Naive thymus-derived CD4-positive, alpha-beta T cell (primary cell): ENCODE measurements at regions not wholly inside any gene's neighbourhood (a gene's known extent, or its start where the extent isn't known, plus 50 kb on each side); places are given as distances from the start of the nearest gene placed in this dataset.

Experiments used
- ATAC-seq: fragments of 150-1000 bp; cut with Tn5 transposase; 2 replicates; pipeline ENCODE4 v1.10.0; 2021; ENCODE audit warnings: mild to moderate bottlenecking, moderate library complexity
- CTCF ChIA-PET: fragments of 350-600 bp; sonication (Branson Sonifier 250); formaldehyde crosslinking; loops from one replicate; lab custom pipeline; 2021; ENCODE audit warnings: antibody characterized with exemption; lab: Charles Lee
- POLR2A ChIA-PET: fragments of 350-600 bp; sonication (Branson Sonifier 250); formaldehyde crosslinking; loops from one replicate; lab custom pipeline; 2021; ENCODE audit warnings: antibody characterized with exemption, inconsistent platforms; lab: Charles Lee
- DNase-seq, 9 donors: peaks; one replicate each; pipeline versions ENCODE4 v3.0.0 to v3.0.0-alpha.2; 2020 to 2022; ENCODE audit warnings: mixed read lengths in 1 of 9
- H3K27ac ChIP-seq: one replicate; pipeline ENCODE4 v1.7.0; 2013; ENCODE audit warnings: mild to moderate bottlenecking, low read depth, low read length, moderate library complexity
- H3K27me3 ChIP-seq, 2 donors: one replicate each; pipeline ENCODE4 v1.7.0; 2013; ENCODE audit warnings: low read length in 2 of 2, mild to moderate bottlenecking in 2 of 2, moderate library complexity in 2 of 2; ENCODE audit not compliant: control insufficient read depth in 2 of 2, insufficient read depth in 2 of 2
- H3K36me3 ChIP-seq, 3 experiments: 1 replicate in 2 of 3; 2 replicates in 1 of 3; pipeline ENCODE4 v1.7.0; 2013; ENCODE audit warnings: low read length in 3 of 3, mild to moderate bottlenecking in 3 of 3, moderate library complexity in 1 of 3; ENCODE audit not compliant: insufficient read depth in 3 of 3, control insufficient read depth in 2 of 3
- H3K4me1 ChIP-seq, 2 donors: one replicate each; pipeline ENCODE4 v1.7.0; 2013; ENCODE audit warnings: low read length in 2 of 2, mild to moderate bottlenecking in 2 of 2, moderate library complexity in 1 of 2; ENCODE audit not compliant: control insufficient read depth in 2 of 2, insufficient read depth in 2 of 2
- H3K4me3 ChIP-seq: 2 replicates; pipeline ENCODE4 v1.7.0; 2013; ENCODE audit warnings: mild to moderate bottlenecking, low read length
- H3K9me3 ChIP-seq, 3 experiments: 1 replicate in 2 of 3; 2 replicates in 1 of 3; pipeline ENCODE4 v1.7.0; 2013; ENCODE audit warnings: low read length in 3 of 3; ENCODE audit not compliant: control insufficient read depth in 2 of 3
- H3K27ac Mint-ChIP-seq, 9 donors: one replicate each; pipeline ENCODE4 v1.8.0; 2020 to 2022; ENCODE audit warnings: mixed read lengths in 9 of 9, mild to moderate bottlenecking in 8 of 9, moderate library complexity in 5 of 9, inconsistent platforms in 2 of 9
- H3K27me3 Mint-ChIP-seq, 5 donors: one replicate each; pipeline ENCODE4 v1.8.0; 2021 to 2022; ENCODE audit warnings: mixed read lengths in 5 of 5, mild to moderate bottlenecking in 1 of 5
- H3K36me3 Mint-ChIP-seq, 5 donors: one replicate each; pipeline ENCODE4 v1.8.0; 2020 to 2022; ENCODE audit warnings: mixed read lengths in 5 of 5, mild to moderate bottlenecking in 3 of 5, inconsistent platforms in 1 of 5
- H3K4me1 Mint-ChIP-seq, 7 donors: one replicate each; pipeline ENCODE4 v1.8.0; 2020 to 2022; ENCODE audit warnings: mixed read lengths in 7 of 7, mild to moderate bottlenecking in 3 of 7, inconsistent platforms in 1 of 7
- H3K4me3 Mint-ChIP-seq, 10 donors: one replicate each; pipeline ENCODE4 v1.8.0; 2020 to 2022; ENCODE audit warnings: mild to moderate bottlenecking in 10 of 10, mixed read lengths in 10 of 10, moderate library complexity in 6 of 10, inconsistent platforms in 2 of 10
- H3K9me3 Mint-ChIP-seq, 11 donors: one replicate each; pipeline ENCODE4 v1.8.0; 2020 to 2022; ENCODE audit warnings: mixed read lengths in 11 of 11, mild to moderate bottlenecking in 4 of 11, inconsistent platforms in 1 of 11, moderate library complexity in 1 of 11
- intact Hi-C, 2 donors: fragments of 100-400 bp; cut with micrococcal nuclease; formaldehyde crosslinking; loops; one replicate each; pipeline ENCODE4 v1.15.1; 2023

- peaks cover 0 to 4% (median 0%) of the 10 kb centered on the region in 11 donors for H3K9me3 Mint-ChIP-seq
- Histone ChIP-seq H3K27ac (no peak overlapping the region), H3K27me3 (no peaks in the 10 kb centered on the region), H3K9me3 (no peaks in the 10 kb centered on the region), H3K4me1 (no peaks in the 10 kb centered on the region), H3K4me3 (no peak overlapping the region), H3K36me3 (no peaks in the 10 kb centered on the region)
- no peak overlapping the region for H3K27ac Mint-ChIP-seq
- H3K36me3 Mint-ChIP-seq = no peaks in the 10 kb centered on the region
- no peaks in the 10 kb centered on the region for H3K4me1 Mint-ChIP-seq
- ATAC-seq (no peak), DNase-seq (no peak)
- no peak overlapping the region for H3K4me3 Mint-ChIP-seq
- ChIA-PET CTCF (no interaction called here), POLR2A (no interaction called here)
- H3K27me3 Mint-ChIP-seq = peaks cover 5 to 44% (median 25%) of the 10 kb centered on the region in 5 donors
- intact Hi-C loops = no loop called here
Observed at GRCh38 chr20:48298851-48299484, 513.7 kb upstream of the SULF2 start.

GRCh38 chr20:48298433-48298832 lies 513.2 kb upstream of the SULF2 start:
- Histone ChIP-seq H3K4me3 (no peak overlapping the region), H3K27ac (no peak overlapping the region), H3K4me1 (no peaks in the 10 kb centered on the region), H3K36me3 (no peaks in the 10 kb centered on the region), H3K9me3 (no peaks in the 10 kb centered on the region), H3K27me3 (no peaks in the 10 kb centered on the region)
- ATAC-seq (no peak), DNase-seq (no peak)
- H3K36me3 Mint-ChIP-seq = no peaks in the 10 kb centered on the region
- peaks cover 0 to 4% (median 0%) of the 10 kb centered on the region in 11 donors for H3K9me3 Mint-ChIP-seq
- intact Hi-C loops = no loop called here
- H3K27me3 Mint-ChIP-seq = peaks cover 5 to 40% (median 22%) of the 10 kb centered on the region in 5 donors
- CTCF ChIA-PET = no interaction called here
- no peak overlapping the region for H3K4me3 Mint-ChIP-seq
- no peak overlapping the region for H3K27ac Mint-ChIP-seq
- POLR2A ChIA-PET = no interaction called here
- H3K4me1 Mint-ChIP-seq = no peaks in the 10 kb centered on the region

- ChIA-PET POLR2A (no interaction called here), CTCF (no interaction called here)
- Histone ChIP-seq H3K9me3 (no peaks in the 10 kb centered on the region), H3K4me3 (no peak overlapping the region), H3K27me3 (no peaks in the 10 kb centered on the region), H3K36me3 (no peaks in the 10 kb centered on the region), H3K27ac (no peak overlapping the region), H3K4me1 (no peaks in the 10 kb centered on the region)
- Mint-ChIP-seq H3K9me3 (peaks cover 0 to 4% (median 0%) of the 10 kb centered on the region in 11 donors), H3K27ac (no peak overlapping the region), H3K4me3 (no peak overlapping the region), H3K4me1 (no peaks in the 10 kb centered on the region), H3K36me3 (no peaks in the 10 kb centered on the region), H3K27me3 (peaks cover 0 to 29% (median 27%) of the 10 kb centered on the region in 5 donors)
- no peak for DNase-seq
- intact Hi-C loops = no loop called here
- no peak for ATAC-seq
Observed at GRCh38 chr20:48295966-48296421, 510.7 kb upstream of the SULF2 start.

GRCh38 chr20:48295445-48295903 lies 510.2 kb upstream of the SULF2 start:
- POLR2A ChIA-PET = no interaction called here
- H3K9me3 ChIP-seq = no peaks in the 10 kb centered on the region
- ATAC-seq = no peak

GRCh38 chr20:48294942-48295341 lies 509.7 kb upstream of the SULF2 start:
- Mint-ChIP-seq H3K36me3 (no peaks in the 10 kb centered on the region), H3K4me3 (no peak overlapping the region), H3K27me3 (peaks cover 0 to 25% (median 23%) of the 10 kb centered on the region in 5 donors), H3K9me3 (peaks cover 0 to 4% (median 0%) of the 10 kb centered on the region in 11 donors), H3K4me1 (no peaks in the 10 kb centered on the region), H3K27ac (no peak overlapping the region)
- Histone ChIP-seq H3K9me3 (no peaks in the 10 kb centered on the region), H3K4me3 (no peak overlapping the region), H3K36me3 (no peaks in the 10 kb centered on the region), H3K27me3 (no peaks in the 10 kb centered on the region), H3K27ac (no peak overlapping the region), H3K4me1 (no peaks in the 10 kb centered on the region)
- CTCF ChIA-PET = no interaction called here
- intact Hi-C loops = no loop called here
- DNase-seq = no peak
- POLR2A ChIA-PET = no interaction called here
- ATAC-seq = no peak

More at GRCh38 chr20:48295445-48295903, 510.2 kb upstream of the SULF2 start:
- CTCF ChIA-PET = no interaction called here
- H3K4me1 Mint-ChIP-seq = no peaks in the 10 kb centered on the region
- Histone ChIP-seq H3K36me3 (no peaks in the 10 kb centered on the region), H3K27me3 (no peaks in the 10 kb centered on the region), H3K27ac (no peak overlapping the region), H3K4me1 (no peaks in the 10 kb centered on the region), H3K4me3 (no peak overlapping the region)
- DNase-seq = no peak
- H3K9me3 Mint-ChIP-seq = peaks cover 0 to 4% (median 0%) of the 10 kb centered on the region in 11 donors
- no peak overlapping the region for H3K27ac Mint-ChIP-seq
- no peaks in the 10 kb centered on the region for H3K36me3 Mint-ChIP-seq
- no peak overlapping the region for H3K4me3 Mint-ChIP-seq
- H3K27me3 Mint-ChIP-seq = peaks cover 0 to 28% (median 27%) of the 10 kb centered on the region in 5 donors
- intact Hi-C loops = no loop called here

- POLR2A ChIA-PET = no interaction called here
- H3K9me3 Mint-ChIP-seq = peaks cover 0 to 4% (median 0%) of the 10 kb centered on the region in 11 donors
- no peak overlapping the region for H3K27ac Mint-ChIP-seq
- Histone ChIP-seq H3K27me3 (no peaks in the 10 kb centered on the region), H3K9me3 (no peaks in the 10 kb centered on the region), H3K4me1 (no peaks in the 10 kb centered on the region), H3K27ac (no peak overlapping the region), H3K4me3 (no peak overlapping the region), H3K36me3 (no peaks in the 10 kb centered on the region)
- intact Hi-C loops = no loop called here
- CTCF ChIA-PET = no interaction called here
- peaks cover 3 to 28% (median 19%) of the 10 kb centered on the region in 5 donors for H3K27me3 Mint-ChIP-seq
- H3K4me3 Mint-ChIP-seq = no peak overlapping the region
- no peak for DNase-seq
- H3K36me3 Mint-ChIP-seq = no peaks in the 10 kb centered on the region
- ATAC-seq = no peak
- no peaks in the 10 kb centered on the region for H3K4me1 Mint-ChIP-seq
Observed at GRCh38 chr20:48294196-48294595, 508.9 kb upstream of the SULF2 start.

GRCh38 chr20:48293671-48294070 lies 508.4 kb upstream of the SULF2 start:
- Mint-ChIP-seq H3K9me3 (peaks cover 0 to 3% (median 0%) of the 10 kb centered on the region in 11 donors), H3K4me1 (no peaks in the 10 kb centered on the region), H3K4me3 (no peak overlapping the region), H3K36me3 (no peaks in the 10 kb centered on the region), H3K27me3 (peaks cover 8 to 27% (median 19%) of the 10 kb centered on the region in 5 donors), H3K27ac (no peak overlapping the region)
- no peak overlapping the region for H3K27ac ChIP-seq
- no peaks in the 10 kb centered on the region for H3K4me1 ChIP-seq
- no peak overlapping the region for H3K4me3 ChIP-seq
- no peak for DNase-seq
- no peaks in the 10 kb centered on the region for H3K9me3 ChIP-seq
- no peak for ATAC-seq
- H3K27me3 ChIP-seq = no peaks in the 10 kb centered on the region
- ChIA-PET CTCF (no interaction called here), POLR2A (no interaction called here)
- no peaks in the 10 kb centered on the region for H3K36me3 ChIP-seq
- intact Hi-C loops = no loop called here
